ENCODE measurements at regions not wholly inside any gene's neighbourhood (a gene's known extent, or its start where the extent isn't known, plus 50 kb on each side); places are given as distances from the start of the nearest gene placed in this dataset.

DNA sequence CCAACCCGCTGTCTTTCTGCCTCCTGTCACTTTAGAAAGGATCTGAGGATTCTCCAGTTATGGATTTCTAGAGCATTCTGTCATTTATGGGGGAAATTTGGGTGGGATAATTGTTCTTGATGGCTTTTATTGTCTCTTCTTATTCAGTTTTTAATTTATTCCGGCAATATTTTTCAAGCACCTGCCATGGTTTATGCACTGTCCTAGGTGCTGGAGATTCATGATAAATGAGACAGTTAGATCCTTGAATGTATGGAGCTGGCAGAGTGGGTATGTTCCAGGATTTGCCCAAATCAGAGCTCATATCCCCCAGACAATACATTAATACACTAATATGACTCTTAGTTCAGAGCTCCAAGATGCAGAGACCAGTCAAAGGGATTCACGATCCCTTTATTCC is 146.8 kb upstream of the PRKCQ start:
- POLR2A ChIA-PET = no interaction called here
- no peak for DNase-seq
- Histone ChIP-seq H3K27me3 (replicated peaks; ENCODE audit: control insufficient read depth, insufficient read depth, low read length) (no peaks in the 10 kb centered on the region; the same call in 1 of the 2 replicates), H3K9me3 (no peaks in the 10 kb centered on the region), H3K4me3 (ENCODE audit: low read depth, low read length) (no peak overlapping the region), H3K4me1 (no peaks in the 10 kb centered on the region), H3K36me3 (ENCODE audit: control insufficient read depth, insufficient read depth, low read length) (no peaks in the 10 kb centered on the region)
- H3K4me1 Mint-ChIP-seq (ENCODE audit: low read depth, unreplicated experiment) = no peaks in the 10 kb centered on the region
- no peak overlapping the region for H3K27ac Mint-ChIP-seq (ENCODE audit: unreplicated experiment)
- peaks cover 38% of the 10 kb centered on the region for H3K27me3 Mint-ChIP-seq (ENCODE audit: insufficient read depth, unreplicated experiment)
- no TSS peak for BruUV-seq (replicated peaks)
- TF ChIP-seq, protein P1, sequence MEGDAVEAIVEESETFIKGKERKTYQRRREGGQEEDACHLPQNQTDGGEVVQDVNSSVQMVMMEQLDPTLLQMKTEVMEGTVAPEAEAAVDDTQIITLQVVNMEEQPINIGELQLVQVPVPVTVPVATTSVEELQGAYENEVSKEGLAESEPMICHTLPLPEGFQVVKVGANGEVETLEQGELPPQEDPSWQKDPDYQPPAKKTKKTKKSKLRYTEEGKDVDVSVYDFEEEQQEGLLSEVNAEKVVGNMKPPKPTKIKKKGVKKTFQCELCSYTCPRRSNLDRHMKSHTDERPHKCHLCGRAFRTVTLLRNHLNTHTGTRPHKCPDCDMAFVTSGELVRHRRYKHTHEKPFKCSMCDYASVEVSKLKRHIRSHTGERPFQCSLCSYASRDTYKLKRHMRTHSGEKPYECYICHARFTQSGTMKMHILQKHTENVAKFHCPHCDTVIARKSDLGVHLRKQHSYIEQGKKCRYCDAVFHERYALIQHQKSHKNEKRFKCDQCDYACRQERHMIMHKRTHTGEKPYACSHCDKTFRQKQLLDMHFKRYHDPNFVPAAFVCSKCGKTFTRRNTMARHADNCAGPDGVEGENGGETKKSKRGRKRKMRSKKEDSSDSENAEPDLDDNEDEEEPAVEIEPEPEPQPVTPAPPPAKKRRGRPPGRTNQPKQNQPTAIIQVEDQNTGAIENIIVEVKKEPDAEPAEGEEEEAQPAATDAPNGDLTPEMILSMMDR (IDR thresholded peaks at IDR 0.05; ENCODE audit: insufficient read depth in 1 of 2, low read depth in 1 of 2, low read length in 1 of 2, severe bottlenecking in 1 of 2, unreplicated experiment in 1 of 2) = no peak
- no peaks in the 10 kb centered on the region for H3K9me3 Mint-ChIP-seq (ENCODE audit: unreplicated experiment)
- intact Hi-C loops (cut with micrococcal nuclease; ENCODE audit: unreplicated experiment) = no loop called here
- CTCF ChIA-PET = no interaction called here
- H3K36me3 Mint-ChIP-seq (ENCODE audit: insufficient read depth, unreplicated experiment) = no peaks in the 10 kb centered on the region
- no peak overlapping the region for H3K4me3 Mint-ChIP-seq (ENCODE audit: unreplicated experiment)

DNA sequence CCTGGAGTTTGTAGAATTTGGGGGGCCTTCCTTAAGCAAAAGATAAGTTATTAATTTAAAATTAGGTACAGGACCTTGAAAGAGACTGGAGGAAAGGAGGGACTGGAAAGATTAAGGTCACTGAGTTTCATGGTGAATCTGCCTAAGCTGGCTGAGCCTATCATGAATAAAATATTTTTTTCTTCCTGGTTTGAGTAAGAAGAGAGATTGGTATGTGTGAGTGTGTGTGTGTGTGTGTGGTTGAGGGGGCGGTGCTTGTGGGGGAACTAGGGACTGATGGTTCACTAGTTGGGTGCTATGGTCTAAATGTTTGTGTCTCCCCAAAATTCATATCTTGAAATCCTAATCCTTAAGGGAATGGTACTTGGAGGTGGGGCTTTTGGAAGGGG is 142.5 kb upstream of the PRKCQ start:
- Mint-ChIP-seq H3K27ac (ENCODE audit: unreplicated experiment) (no peak overlapping the region), H3K36me3 (ENCODE audit: insufficient read depth, unreplicated experiment) (no peaks in the 10 kb centered on the region), H3K4me1 (ENCODE audit: low read depth, unreplicated experiment) (no peaks in the 10 kb centered on the region), H3K27me3 (ENCODE audit: insufficient read depth, unreplicated experiment) (peaks cover 19% of the 10 kb centered on the region), H3K9me3 (ENCODE audit: unreplicated experiment) (no peaks in the 10 kb centered on the region), H3K4me3 (ENCODE audit: unreplicated experiment) (no peak overlapping the region)
- no TSS peak for BruUV-seq (replicated peaks)
- no peak for DNase-seq
- Histone ChIP-seq H3K27me3 (replicated peaks; ENCODE audit: control insufficient read depth, insufficient read depth, low read length) (no peaks in the 10 kb centered on the region), H3K9me3 (no peaks in the 10 kb centered on the region), H3K36me3 (ENCODE audit: control insufficient read depth, insufficient read depth, low read length) (no peaks in the 10 kb centered on the region), H3K4me3 (ENCODE audit: low read depth, low read length) (no peak overlapping the region), H3K4me1 (no peaks in the 10 kb centered on the region)
- intact Hi-C loops (cut with micrococcal nuclease; ENCODE audit: unreplicated experiment) = no loop called here
- POLR2A ChIA-PET = no interaction called here
- CTCF ChIA-PET = no interaction called here
- TF ChIP-seq, protein P1 (IDR thresholded peaks at IDR 0.05; ENCODE audit: insufficient read depth in 1 of 2, low read depth in 1 of 2, low read length in 1 of 2, severe bottlenecking in 1 of 2, unreplicated experiment in 1 of 2) = no peak

DNA sequence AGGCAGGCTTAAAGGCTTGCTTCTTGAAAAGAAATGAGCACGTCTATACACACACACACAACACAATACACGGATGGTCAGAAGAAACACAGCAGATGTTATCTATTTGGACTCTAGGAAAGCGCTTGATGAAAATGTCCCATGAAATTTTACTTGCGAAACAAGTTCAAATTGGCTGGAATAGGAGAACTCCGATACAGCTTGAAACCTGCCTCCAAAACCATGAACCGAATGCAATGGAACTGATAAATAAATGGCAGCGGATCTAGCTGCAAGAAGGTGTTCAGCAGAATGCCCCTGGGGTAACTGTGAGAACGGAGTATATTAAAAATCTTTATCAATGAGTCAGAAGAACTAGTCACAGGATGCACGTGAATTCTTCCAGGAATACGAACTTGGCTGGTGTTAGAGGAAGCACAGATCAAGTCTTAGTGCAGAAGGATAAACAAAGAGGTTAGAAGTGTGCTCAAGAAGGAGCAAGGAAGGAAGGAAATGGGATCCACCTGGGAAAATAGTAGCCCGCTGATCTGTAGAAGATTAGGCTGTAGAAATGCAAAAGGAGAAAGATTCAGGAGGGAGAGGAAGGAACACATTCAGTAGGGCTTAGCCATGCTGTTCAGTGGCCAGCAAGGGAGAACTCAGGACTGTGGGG is 142.0 kb upstream of the PRKCQ start:
- Histone ChIP-seq H3K27me3 (replicated peaks; ENCODE audit: control insufficient read depth, insufficient read depth, low read length) (no peaks in the 10 kb centered on the region), H3K9me3 (no peaks in the 10 kb centered on the region), H3K4me1 (no peaks in the 10 kb centered on the region), H3K36me3 (ENCODE audit: control insufficient read depth, insufficient read depth, low read length) (no peaks in the 10 kb centered on the region), H3K4me3 (ENCODE audit: low read depth, low read length) (no peak overlapping the region)
- no TSS peak for BruUV-seq (replicated peaks)
- Mint-ChIP-seq H3K9me3 (ENCODE audit: unreplicated experiment) (no peaks in the 10 kb centered on the region), H3K4me3 (ENCODE audit: unreplicated experiment) (no peak overlapping the region), H3K27ac (ENCODE audit: unreplicated experiment) (no peak overlapping the region), H3K36me3 (ENCODE audit: insufficient read depth, unreplicated experiment) (no peaks in the 10 kb centered on the region), H3K27me3 (ENCODE audit: insufficient read depth, unreplicated experiment) (peaks cover 16% of the 10 kb centered on the region), H3K4me1 (ENCODE audit: low read depth, unreplicated experiment) (no peaks in the 10 kb centered on the region)
- POLR2A ChIA-PET = no interaction called here
- no peak for DNase-seq
- CTCF ChIA-PET = no interaction called here
- intact Hi-C loops (cut with micrococcal nuclease; ENCODE audit: unreplicated experiment) = no loop called here
- TF ChIP-seq, protein P1 (IDR thresholded peaks at IDR 0.05; ENCODE audit: insufficient read depth in 1 of 2, low read depth in 1 of 2, low read length in 1 of 2, severe bottlenecking in 1 of 2, unreplicated experiment in 1 of 2) = no peak
